ENCODE measurements at regions not wholly inside any gene's neighbourhood (a gene's known extent, or its start where the extent isn't known, plus 50 kb on each side); places are given as distances from the start of the nearest gene placed in this dataset.

- TF ChIP-seq REST (IDR thresholded peaks at IDR 0.05): no peak
Measured at GRCh38 chr18:4751523-4751922, 296.4 kb upstream of the DLGAP1 start (continued).

GRCh38 chr18:4750393-4751346 is 295.6 kb upstream of the DLGAP1 start:
- DNase-seq (ENCODE audit: low spot score): no peak
- peaks cover 0 to 6% (median under 1%) of the 10 kb centered on the region in 4 donors for H3K9me3 ChIP-seq (ENCODE audit: control insufficient read depth in 4 of 4, low read length in 3 of 4)
- no peak overlapping the region for H3K4me3 ChIP-seq (ENCODE audit: low read depth in 1 of 3, low read length in 3 of 3)
- H3K36me3 ChIP-seq (ENCODE audit: control insufficient read depth in 4 of 4, insufficient read depth in 3 of 4, low read depth in 1 of 4, low read length in 3 of 4): no peaks in the 10 kb centered on the region
- 73% methylated on average over 8 of the region's 8 CpGs for WGBS
- no peaks in the 10 kb centered on the region for H3K27me3 ChIP-seq (ENCODE audit: control insufficient read depth in 4 of 4, insufficient read depth in 4 of 4, low read length in 3 of 4)
- no peak overlapping the region for H3K27ac ChIP-seq (ENCODE audit: low read depth in 1 of 2, low read length in 2 of 2)
- H3K4me1 ChIP-seq (ENCODE audit: control insufficient read depth in 4 of 4, insufficient read depth in 4 of 4, low read length in 3 of 4): no peaks in the 10 kb centered on the region
- no peak for TF ChIP-seq NR2F2 (IDR thresholded peaks at IDR 0.05)
- TF ChIP-seq ZBTB33 (IDR thresholded peaks at IDR 0.05): no peak
- no peak for TF ChIP-seq GABPA (IDR thresholded peaks at IDR 0.05 in 1 of 2, conservative IDR thresholded peaks at IDR 0.05 in 1 of 2)
- no peak for TF ChIP-seq SP1 (IDR thresholded peaks at IDR 0.05)
- TF ChIP-seq EGR1 (IDR thresholded peaks at IDR 0.05; ENCODE audit: low read depth in 2 of 2): no peak
- no peak for TF ChIP-seq TAF1 (conservative IDR thresholded peaks at IDR 0.05)
- TF ChIP-seq REST (IDR thresholded peaks at IDR 0.05): no peak
- TF ChIP-seq MAX (IDR thresholded peaks at IDR 0.05): no peak
- TF ChIP-seq FOXA1 (IDR thresholded peaks at IDR 0.05): no peak
- no peak for TF ChIP-seq RXRA (IDR thresholded peaks at IDR 0.05)
- no peak overlapping the region for H3K9ac ChIP-seq (ENCODE audit: low read depth in 1 of 2, low read length in 2 of 2)

Data from liver (tissue), 7 donors.